H1 (cell line): ENCODE measurements at regions not wholly inside any gene's neighbourhood (a gene's known extent, or its start where the extent isn't known, plus 50 kb on each side); places are given as distances from the start of the nearest gene placed in this dataset.

ENCODE experiments used
- CTCF ChIP-seq, 3 experiments: IDR thresholded peaks; 1 replicate in 2 of 3; 2 replicates in 1 of 3; pipeline versions ENCODE4 v1.5.1 to v1.6.1; 2011; ENCODE audit warnings: low read length in 3 of 3, mild to moderate bottlenecking in 3 of 3, inconsistent platforms in 2 of 3, low read depth in 1 of 3, moderate library complexity in 1 of 3; ENCODE audit not compliant: insufficient read depth in 1 of 3; ENCODE audit errors: control extremely low read depth in 1 of 3
- GABPA ChIP-seq: IDR thresholded peaks from 2 replicates; pipeline ENCODE4 v1.6.1; 2011; ENCODE audit warnings: mild to moderate bottlenecking, low read length, moderate library complexity, borderline replicate concordance; ENCODE audit not compliant: insufficient read depth
- MAX ChIP-seq: IDR thresholded peaks from 2 replicates; pipeline ENCODE4 v1.6.1; 2012; ENCODE audit warnings: inconsistent platforms
- NANOG ChIP-seq: IDR thresholded peaks from 2 replicates; pipeline ENCODE4 v1.6.1; 2011; ENCODE audit warnings: low read length, low read depth, mild to moderate bottlenecking, inconsistent platforms; ENCODE audit not compliant: insufficient read depth, poor library complexity, severe bottlenecking
- POLR2AphosphoS5 ChIP-seq: IDR thresholded peaks from 2 replicates; pipeline ENCODE4 v1.6.1; 2011; ENCODE audit warnings: low read depth, low read length

GRCh38 chr15:28456476-28457395 lies 76.0 kb downstream of the GOLGA8G start:
- TF ChIP-seq CTCF (IDR thresholded peaks at IDR 0.05; ENCODE audit: control extremely low read depth in 1 of 3, insufficient read depth in 1 of 3, low read depth in 1 of 3, low read length in 3 of 3) (no peak), GABPA (no peak), POLR2AphosphoS5 (no peak), MAX (no peak), NANOG (no peak)
